ENCODE measurements at regions not wholly inside any gene's neighbourhood (a gene's known extent, or its start where the extent isn't known, plus 50 kb on each side); places are given as distances from the start of the nearest gene placed in this dataset.

- ATAC-seq (no peak), DNase-seq (no peak)
- no peaks in the 10 kb centered on the region for H3K27me3 ChIP-seq
- H3K9me3 ChIP-seq: no peaks in the 10 kb centered on the region
- no peaks in the 10 kb centered on the region for H3K4me1 ChIP-seq
- TF ChIP-seq POLR2A (IDR thresholded peaks at IDR 0.05) (no peak), CTCF (IDR thresholded peaks at IDR 0.05) (no peak)
- H3K4me3 ChIP-seq: no peak overlapping the region
- no peaks in the 10 kb centered on the region for H3K36me3 ChIP-seq (replicated peaks in 1 of 2; ENCODE audit: insufficient read depth in 1 of 2, low read depth in 2 of 2)
- intact Hi-C loops (cut with DNase I): no loop called here
- WGBS, 2 donors: 39 to 47% methylated on average over 5 of the region's 5 CpGs
- H3K27ac ChIP-seq: no peak overlapping the region
Measured at GRCh38 chr2:107772353-107772752, 54.3 kb upstream of the RGPD4 start.

- DNase-seq (no peak), ATAC-seq (no peak)
- Histone ChIP-seq H3K4me1 (no peaks in the 10 kb centered on the region), H3K36me3 (replicated peaks in 1 of 2; ENCODE audit: insufficient read depth in 1 of 2, low read depth in 2 of 2) (no peaks in the 10 kb centered on the region), H3K27ac (no peak overlapping the region), H3K27me3 (no peaks in the 10 kb centered on the region), H3K4me3 (no peak overlapping the region), H3K9me3 (no peaks in the 10 kb centered on the region)
- TF ChIP-seq POLR2A (IDR thresholded peaks at IDR 0.05) (no peak), CTCF (IDR thresholded peaks at IDR 0.05) (no peak)
- intact Hi-C loops (cut with DNase I): no loop called here
- 43 to 58% methylated on average over 5 of the region's 5 CpGs for WGBS, 2 donors
Measured at GRCh38 chr2:107775211-107775610, 51.5 kb upstream of the RGPD4 start.

GRCh38 chr2:107775791-107776190 lies 50.9 kb upstream of the RGPD4 start:
- no peaks in the 10 kb centered on the region for H3K36me3 ChIP-seq (replicated peaks in 1 of 2; ENCODE audit: insufficient read depth in 1 of 2, low read depth in 2 of 2)
- no peaks in the 10 kb centered on the region for H3K9me3 ChIP-seq
- ATAC-seq (no peak), DNase-seq (no peak)
- H3K4me3 ChIP-seq: no peak overlapping the region
- H3K27ac ChIP-seq: no peak overlapping the region
- H3K4me1 ChIP-seq: no peaks in the 10 kb centered on the region
- no peak for TF ChIP-seq POLR2A (IDR thresholded peaks at IDR 0.05)
- no peak for TF ChIP-seq CTCF (IDR thresholded peaks at IDR 0.05)
- H3K27me3 ChIP-seq: no peaks in the 10 kb centered on the region
- intact Hi-C loops (cut with DNase I): no loop called here
- 7 to 13% methylated on average over 1 of the region's 1 CpG for WGBS, 2 donors

GRCh38 chr2:107776362-107776761 lies 50.3 kb upstream of the RGPD4 start:
- WGBS, 2 donors: 84% methylated on average over 2 of the region's 2 CpGs
- ATAC-seq: no peak

More at GRCh38 chr2:107776362-107776761, 50.3 kb upstream of the RGPD4 start:
- H3K4me1 ChIP-seq: no peaks in the 10 kb centered on the region
- no peaks in the 10 kb centered on the region for H3K27me3 ChIP-seq
- no peak overlapping the region for H3K27ac ChIP-seq
- intact Hi-C loops (cut with DNase I): no loop called here
- H3K9me3 ChIP-seq: no peaks in the 10 kb centered on the region
- no peak overlapping the region for H3K4me3 ChIP-seq
- no peak for DNase-seq
- no peak for TF ChIP-seq CTCF (IDR thresholded peaks at IDR 0.05)
- no peaks in the 10 kb centered on the region for H3K36me3 ChIP-seq (replicated peaks in 1 of 2; ENCODE audit: insufficient read depth in 1 of 2, low read depth in 2 of 2)
